Neural crest cell (in vitro differentiated cells): ENCODE measurements at regions not wholly inside any gene's neighbourhood (a gene's known extent, or its start where the extent isn't known, plus 50 kb on each side); places are given as distances from the start of the nearest gene placed in this dataset.

Experiments used
- DNase-seq: peaks from one replicate; pipeline ENCODE4 v3.0.0; 2021; ENCODE audit warnings: low read depth, mixed read lengths, low spot score
- H3K27ac Mint-ChIP-seq: one replicate; pipeline ENCODE4 v1.8.0; 2021; ENCODE audit warnings: mild to moderate bottlenecking, mixed read lengths; ENCODE audit not compliant: unreplicated experiment
- H3K27me3 Mint-ChIP-seq: 2 replicates; pipeline ENCODE4 v1.8.0; 2021; ENCODE audit warnings: low read depth, mild to moderate bottlenecking, mixed read lengths
- H3K36me3 Mint-ChIP-seq: 2 replicates; pipeline ENCODE4 v1.8.0; 2021; ENCODE audit warnings: low read depth, mild to moderate bottlenecking, mixed read lengths
- H3K4me1 Mint-ChIP-seq: 2 replicates; pipeline ENCODE4 v1.8.0; 2021; ENCODE audit warnings: mixed read lengths
- H3K4me3 Mint-ChIP-seq: one replicate; pipeline ENCODE4 v1.8.0; 2021; ENCODE audit warnings: mild to moderate bottlenecking, mixed read lengths
- H3K9me3 Mint-ChIP-seq: 2 replicates; pipeline ENCODE4 v1.8.0; 2021; ENCODE audit warnings: mixed read lengths
- CTCF ChIP-seq: fragments of 200-600 bp; sonication (generic); conservative IDR thresholded peaks from 2 replicates; pipeline ENCODE4 v1.5.0; 2021; ENCODE audit warnings: antibody characterized with exemption, mild to moderate bottlenecking

GRCh38 chr20:40774252-40774651 is 85.2 kb upstream of the MAFB start:
- H3K36me3 Mint-ChIP-seq = no peaks in the 10 kb centered on the region
- no peak overlapping the region for H3K27ac Mint-ChIP-seq
- no peaks in the 10 kb centered on the region for H3K4me1 Mint-ChIP-seq
- TF ChIP-seq CTCF = no peak
- H3K9me3 Mint-ChIP-seq = no peaks in the 10 kb centered on the region
- no peak for DNase-seq
- H3K27me3 Mint-ChIP-seq = peaks cover 3% of the 10 kb centered on the region
- H3K4me3 Mint-ChIP-seq = no peak overlapping the region

- no peak overlapping the region for H3K4me3 Mint-ChIP-seq
- H3K9me3 Mint-ChIP-seq = no peaks in the 10 kb centered on the region
- no peak for TF ChIP-seq CTCF
- H3K27ac Mint-ChIP-seq = no peak overlapping the region
- H3K27me3 Mint-ChIP-seq = peaks cover 3% of the 10 kb centered on the region
- DNase-seq = no peak
- H3K4me1 Mint-ChIP-seq = no peaks in the 10 kb centered on the region
- H3K36me3 Mint-ChIP-seq = no peaks in the 10 kb centered on the region
These were observed 86.6 kb upstream of the MAFB start for GRCh38 chr20:40775561-40776146.

- Mint-ChIP-seq H3K27ac (no peak overlapping the region), H3K36me3 (no peaks in the 10 kb centered on the region), H3K4me1 (no peaks in the 10 kb centered on the region), H3K27me3 (peaks cover 3% of the 10 kb centered on the region), H3K9me3 (no peaks in the 10 kb centered on the region), H3K4me3 (no peak overlapping the region)
- no peak for TF ChIP-seq CTCF
- no peak for DNase-seq
These were observed 87.7 kb upstream of the MAFB start for GRCh38 chr20:40776466-40777457.

- no peaks in the 10 kb centered on the region for H3K9me3 Mint-ChIP-seq
- no peak for TF ChIP-seq CTCF
- no peak for DNase-seq
- no peak overlapping the region for H3K4me3 Mint-ChIP-seq
- peaks cover 3% of the 10 kb centered on the region for H3K27me3 Mint-ChIP-seq
- no peaks in the 10 kb centered on the region for H3K4me1 Mint-ChIP-seq
- H3K36me3 Mint-ChIP-seq = no peaks in the 10 kb centered on the region
- H3K27ac Mint-ChIP-seq = no peak overlapping the region
These were observed 88.6 kb upstream of the MAFB start for GRCh38 chr20:40777653-40778052.

GRCh38 chr20:40778894-40779496 is 90.0 kb upstream of the MAFB start:
- H3K27ac Mint-ChIP-seq = no peak overlapping the region
- H3K9me3 Mint-ChIP-seq = no peaks in the 10 kb centered on the region
- TF ChIP-seq CTCF = no peak

More at GRCh38 chr20:40778894-40779496, 90.0 kb upstream of the MAFB start:
- peaks cover 6% of the 10 kb centered on the region for H3K27me3 Mint-ChIP-seq
- no peak for DNase-seq
- H3K36me3 Mint-ChIP-seq = no peaks in the 10 kb centered on the region
- H3K4me3 Mint-ChIP-seq = no peak overlapping the region
- no peaks in the 10 kb centered on the region for H3K4me1 Mint-ChIP-seq
